HepG2 (cell line): ENCODE measurements at regions not wholly inside any gene's neighbourhood (a gene's known extent, or its start where the extent isn't known, plus 50 kb on each side); places are given as distances from the start of the nearest gene placed in this dataset.

Experiments used
- FOXP4 ChIP-seq: sonication (generic); formaldehyde crosslinking; IDR thresholded peaks from 2 replicates; pipeline ENCODE4 v1.4.0; 2020; ENCODE audit warnings: missing genetic modification reagents
- MAFK ChIP-seq, 2 experiments: IDR thresholded peaks in 1 of 2; conservative IDR thresholded peaks in 1 of 2; 2 replicates each; pipeline ENCODE4 v1.6.1; 2011; ENCODE audit warnings: improper control_type of control experiment in 2 of 2, low read length in 2 of 2
- NPAS2 ChIP-seq: sonication (generic); formaldehyde crosslinking; IDR thresholded peaks from 2 replicates; pipeline ENCODE4 v1.8.0; 2022; ENCODE audit warnings: mild to moderate bottlenecking, missing genetic modification reagents, borderline replicate concordance
- PLRG1 ChIP-seq: fragments of 450-650 bp; conservative IDR thresholded peaks from 2 replicates; pipeline ENCODE4 v1.6.1; 2016
- RBM39 ChIP-seq: fragments of 200-400 bp; formaldehyde crosslinking; IDR thresholded peaks from one replicate; pipeline ENCODE4 v1.6.1; 2018; ENCODE audit warnings: antibody characterized with exemption, mild to moderate bottlenecking, low read depth, low read length; ENCODE audit not compliant: poor library complexity, severe bottlenecking
- RCOR2 ChIP-seq: IDR thresholded peaks from 2 replicates; pipeline ENCODE4 v1.6.1; 2016; ENCODE audit warnings: missing biosample characterization, missing genetic modification reagents
- XRCC5 ChIP-seq: fragments of 200-400 bp; formaldehyde crosslinking; optimal IDR thresholded peaks from 2 replicates; pipeline ENCODE3; 2017; ENCODE audit warnings: mild to moderate bottlenecking, low read length
- ZBTB14 ChIP-seq: sonication (generic); formaldehyde crosslinking; IDR thresholded peaks from 2 replicates; pipeline ENCODE4 v1.4.0; 2020; ENCODE audit warnings: missing genetic modification reagents
- ZFP36L1 ChIP-seq: sonication (generic); formaldehyde crosslinking; IDR thresholded peaks from 2 replicates; pipeline ENCODE4 v1.8.0; 2022; ENCODE audit warnings: mild to moderate bottlenecking, missing genetic modification reagents, moderate library complexity
- ZNF138 ChIP-seq: sonication (generic); formaldehyde crosslinking; IDR thresholded peaks from 2 replicates; pipeline ENCODE4 v1.5.0; 2020; ENCODE audit warnings: mild to moderate bottlenecking, low read depth, missing genetic modification reagents
- ZNF18 ChIP-seq: sonication (generic); formaldehyde crosslinking; IDR thresholded peaks from 2 replicates; pipeline ENCODE4 v1.8.0; 2022; ENCODE audit warnings: mild to moderate bottlenecking, missing genetic modification reagents; ENCODE audit not compliant: insufficient replicate concordance
- ZNF513 ChIP-seq: sonication (generic); formaldehyde crosslinking; conservative IDR thresholded peaks from 2 replicates; pipeline ENCODE4 v1.5.0; 2020; ENCODE audit warnings: missing genetic modification reagents
- ZNF563 ChIP-seq: sonication (generic); formaldehyde crosslinking; IDR thresholded peaks from 2 replicates; pipeline ENCODE4 v1.8.0; 2022; ENCODE audit warnings: mild to moderate bottlenecking, moderate library complexity, missing genetic modification reagents
- ZNF609 ChIP-seq: sonication (generic); formaldehyde crosslinking; IDR thresholded peaks from 2 replicates; pipeline ENCODE4 v1.4.0; 2020; ENCODE audit warnings: mild to moderate bottlenecking, missing genetic modification reagents, borderline replicate concordance
- ZNF615 ChIP-seq: sonication (generic); formaldehyde crosslinking; IDR thresholded peaks from 2 replicates; pipeline ENCODE4 v1.5.0; 2020; ENCODE audit warnings: mild to moderate bottlenecking, missing genetic modification reagents, borderline replicate concordance
- ZNF768 ChIP-seq: sonication (generic); formaldehyde crosslinking; IDR thresholded peaks from 2 replicates; pipeline ENCODE4 v1.4.0; 2020; ENCODE audit warnings: missing genetic modification reagents

- TF ChIP-seq ZBTB14 (no peak; the same call in 1 of the 2 replicates), ZNF513 (CRISPR knock-in tag) (no peak), ZNF768 (CRISPR knock-in tag) (peak; percentile 99), RBM39 (peak; percentile 55), ZNF18 (peak; percentile 82), ZFP36L1 (CRISPR knock-in tag) (0 out of 2 replicates have a peak, but pooled peaks have one; percentile 38), PLRG1 (no peak), ZNF615 (CRISPR knock-in tag) (0 out of 2 replicates have a peak, but pooled peaks have one; percentile 59), ZNF609 (CRISPR knock-in tag) (no peak), NPAS2 (CRISPR knock-in tag) (no peak), ZNF563 (CRISPR knock-in tag) (peak; percentile 85; the same call in 1 of the 2 replicates), RCOR2 (peak; percentile 96), XRCC5 (peak; percentile 54), MAFK (conservative IDR thresholded peaks at IDR 0.05 in 1 of 2, IDR thresholded peaks at IDR 0.05 in 1 of 2; ENCODE audit: low read length in 2 of 2) (no peak), FOXP4 (CRISPR knock-in tag) (peak; percentile 63), ZNF138 (no peak)
These were observed 125.1 kb downstream of the C9orf50 start (continued) for GRCh38 chr9:129495620-129496472.
